HG03175 (cell line): ENCODE measurements at regions not wholly inside any gene's neighbourhood (a gene's known extent, or its start where the extent isn't known, plus 50 kb on each side); places are given as distances from the start of the nearest gene placed in this dataset.
"Not testable (repeated sequence)": the region's sequence is repeated elsewhere in the genome, so short reads cannot be mapped to it uniquely, and the experiment has no call there.

ENCODE experiments used
- ATAC-seq: cut with Tn5 transposase; IDR thresholded peaks from one replicate; pipeline ENCODE4 v1.9.1; 2021; ENCODE audit warnings: mild to moderate bottlenecking, moderate library complexity; ENCODE audit not compliant: unreplicated experiment

DNA sequence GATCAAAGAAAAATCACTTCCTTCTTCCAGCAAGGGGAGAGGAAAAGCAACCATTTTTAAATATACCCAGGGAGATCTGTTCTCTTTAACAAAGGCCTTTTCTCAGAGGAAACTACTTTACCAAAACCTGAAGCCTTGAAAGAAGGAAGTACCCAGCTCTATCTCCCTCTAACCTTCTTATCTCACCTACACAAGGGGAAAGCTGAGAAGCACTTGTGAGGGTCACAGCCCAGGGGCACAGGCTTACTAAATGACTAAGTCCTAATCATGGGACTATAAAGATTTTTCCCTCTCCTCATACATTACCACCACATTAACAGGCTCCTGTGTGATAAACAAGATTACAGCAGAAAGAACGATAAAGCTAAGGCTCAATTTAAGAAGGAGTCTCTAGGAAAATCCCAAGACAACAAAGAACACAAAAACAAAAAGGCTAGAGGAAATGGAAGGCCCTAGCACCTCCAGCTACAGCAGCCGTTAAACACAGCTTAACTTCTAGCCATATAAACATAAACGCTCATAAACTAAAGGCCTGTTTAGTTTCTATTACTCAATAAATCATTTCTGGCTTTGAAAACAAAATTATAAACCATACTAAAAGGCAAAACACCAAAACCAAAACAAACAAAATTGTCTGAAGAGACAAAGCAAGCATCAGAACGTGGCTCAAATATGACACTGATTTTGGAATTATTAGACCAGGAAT, 284.9 kb upstream of the ECI2 start:
- no peak for ATAC-seq

DNA sequence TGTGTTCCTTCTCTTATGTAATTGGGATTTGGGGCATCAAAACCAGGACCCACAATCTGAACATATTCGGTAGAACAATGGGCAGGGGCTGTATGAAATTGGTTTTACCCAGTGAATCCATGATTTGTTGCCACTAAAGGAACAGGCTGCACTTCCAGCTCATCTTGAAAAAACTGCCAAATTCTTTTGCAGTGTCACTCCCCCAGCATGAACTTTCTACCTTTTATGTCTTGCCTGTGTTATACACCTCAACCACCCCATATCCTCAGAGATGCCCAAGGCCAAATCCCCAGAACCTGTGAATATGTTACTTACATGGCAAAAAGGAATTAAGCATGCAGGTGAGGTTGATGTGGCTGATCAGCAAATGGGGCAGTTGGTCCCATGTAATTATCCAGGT, 280.2 kb upstream of the ECI2 start:
- ATAC-seq, result no peak

GRCh38 chr6:4414078-4414477, 278.7 kb upstream of the ECI2 start:
- not testable (repeated sequence) for ATAC-seq

- ATAC-seq, result no peak
These were observed 277.7 kb upstream of the ECI2 start for GRCh38 chr6:4413073-4413472.

- ATAC-seq, result no peak
These were observed 277.1 kb upstream of the ECI2 start for GRCh38 chr6:4412488-4412887.

DNA sequence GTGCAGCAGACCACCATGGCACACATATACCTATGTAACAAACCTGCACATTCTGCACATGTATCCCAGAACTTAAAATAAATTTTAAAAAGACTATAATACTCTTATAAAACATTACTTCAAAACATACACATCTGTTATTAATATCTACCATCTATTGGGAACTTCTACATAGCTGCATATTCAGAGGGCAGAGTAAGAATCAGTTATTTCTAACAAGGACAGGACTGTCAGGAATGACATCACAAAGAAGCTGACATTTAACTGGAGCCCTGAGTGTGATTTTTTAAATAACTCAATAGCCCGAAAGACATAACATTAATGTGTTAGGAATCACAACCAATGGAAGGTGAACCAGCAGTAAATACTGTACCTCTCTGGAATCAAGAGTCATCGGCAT, 276.7 kb upstream of the ECI2 start:
- no peak for ATAC-seq

GRCh38 chr6:4407710-4408109, 272.3 kb upstream of the ECI2 start:
- ATAC-seq, result peak; percentile 100

DNA sequence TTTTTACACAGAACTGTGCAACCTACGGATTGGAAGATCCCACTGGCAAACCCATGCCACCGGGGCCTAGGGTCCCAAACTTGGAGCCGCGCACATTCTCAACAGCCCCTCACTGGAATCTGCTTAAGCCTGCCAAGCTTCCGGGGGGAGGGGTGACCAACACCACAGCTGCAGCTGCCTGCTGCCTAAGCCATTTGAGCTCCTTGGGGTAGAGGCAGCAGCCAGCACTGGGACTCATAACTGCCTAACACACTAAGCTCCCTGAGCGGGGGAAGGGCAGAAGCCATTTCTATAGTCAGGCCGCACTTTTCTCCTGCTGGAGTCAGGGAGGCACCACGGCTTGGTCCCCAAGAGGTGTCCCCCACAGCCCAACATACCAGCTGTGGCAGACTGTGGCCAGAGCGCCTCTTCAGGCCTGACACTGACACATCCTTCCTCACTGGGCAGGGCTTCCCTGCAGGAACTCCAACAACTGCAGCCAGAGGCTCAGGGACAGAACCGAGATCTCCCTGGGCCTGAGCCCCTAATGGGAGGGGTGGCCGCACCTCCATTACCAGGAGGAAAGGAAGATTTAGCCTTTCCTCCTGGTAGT, 270.3 kb upstream of the ECI2 start:
- no peak for ATAC-seq

- ATAC-seq, result no peak
These were observed 269.0 kb upstream of the ECI2 start for GRCh38 chr6:4404415-4404814.

- no peak for ATAC-seq
These were observed 268.5 kb upstream of the ECI2 start for GRCh38 chr6:4403828-4404227.

- no peak for ATAC-seq
These were observed 267.8 kb upstream of the ECI2 start for GRCh38 chr6:4403023-4403752.

- no peak for ATAC-seq
These were observed 267.2 kb upstream of the ECI2 start for GRCh38 chr6:4402477-4402976.

DNA sequence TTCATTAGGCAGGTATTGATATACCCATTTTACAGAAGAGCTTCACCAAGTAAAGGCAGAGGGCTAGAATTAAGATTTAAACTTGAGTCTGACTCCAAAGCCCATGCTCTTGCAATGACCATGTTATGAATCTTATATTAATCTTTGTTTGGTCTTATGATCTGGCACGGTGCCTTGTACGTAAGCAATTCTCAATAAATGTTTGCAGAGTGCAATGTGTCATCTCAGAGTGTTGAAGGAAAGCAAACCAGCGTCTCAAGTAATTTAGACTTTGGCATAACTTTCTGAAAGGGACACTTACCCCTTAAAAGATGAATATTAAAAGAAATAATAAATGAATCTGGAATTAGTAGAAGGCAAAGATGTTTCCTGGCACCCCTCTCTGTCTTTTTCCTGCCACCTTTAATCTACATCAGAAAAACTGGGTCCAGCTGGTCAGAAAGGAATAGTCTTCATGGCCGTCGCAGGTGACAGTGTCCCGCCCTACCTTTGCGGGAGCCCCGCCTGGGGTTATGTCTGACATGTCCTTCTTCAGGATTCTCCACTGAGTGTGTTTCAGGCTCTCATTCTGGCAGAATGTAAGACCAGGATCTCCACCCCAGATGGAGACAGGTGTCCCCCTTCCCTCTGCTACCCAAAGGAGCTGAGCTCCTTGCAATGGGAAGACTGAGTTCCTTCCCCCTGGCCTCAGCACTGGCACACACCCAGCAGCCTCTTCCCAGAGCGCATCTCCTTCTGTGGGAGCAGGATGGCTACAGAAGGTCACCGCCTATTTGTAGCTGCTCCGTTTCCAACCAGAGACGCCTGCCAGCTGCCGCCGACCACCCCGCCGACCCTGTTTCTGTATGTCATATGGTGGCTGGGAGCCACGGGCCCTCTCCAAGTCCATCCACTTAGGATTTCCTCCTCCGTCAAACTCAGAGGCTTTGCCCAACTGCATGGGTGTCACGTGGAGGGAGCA, 266.3 kb upstream of the ECI2 start:
- no peak for ATAC-seq

- ATAC-seq, result no peak
These were observed 264.3 kb upstream of the ECI2 start for GRCh38 chr6:4399656-4400055.

- ATAC-seq, result no peak
These were observed 263.4 kb upstream of the ECI2 start for GRCh38 chr6:4398791-4399190.

DNA sequence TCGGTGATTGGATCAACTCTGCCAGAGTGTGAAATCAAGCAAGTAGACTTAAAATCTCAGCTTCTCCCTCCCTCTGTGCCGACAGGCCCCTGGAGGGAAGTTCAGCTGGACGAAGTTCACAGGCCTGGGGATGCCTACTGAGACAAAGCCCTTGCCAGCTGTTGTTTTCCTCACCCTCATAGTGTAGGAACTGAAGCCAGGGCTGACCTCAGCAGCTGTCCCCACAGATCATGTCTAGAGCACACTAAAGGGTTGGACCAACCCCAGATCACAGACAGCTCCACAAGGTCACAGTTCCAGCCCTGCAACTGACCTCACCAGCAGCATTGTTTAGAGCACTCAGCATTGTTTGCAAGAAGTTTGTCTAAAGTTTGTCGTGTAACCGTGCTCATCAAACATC, 261.9 kb upstream of the ECI2 start:
- ATAC-seq, result no peak

GRCh38 chr6:4396044-4396443, 260.7 kb upstream of the ECI2 start:
- ATAC-seq, result no peak

DNA sequence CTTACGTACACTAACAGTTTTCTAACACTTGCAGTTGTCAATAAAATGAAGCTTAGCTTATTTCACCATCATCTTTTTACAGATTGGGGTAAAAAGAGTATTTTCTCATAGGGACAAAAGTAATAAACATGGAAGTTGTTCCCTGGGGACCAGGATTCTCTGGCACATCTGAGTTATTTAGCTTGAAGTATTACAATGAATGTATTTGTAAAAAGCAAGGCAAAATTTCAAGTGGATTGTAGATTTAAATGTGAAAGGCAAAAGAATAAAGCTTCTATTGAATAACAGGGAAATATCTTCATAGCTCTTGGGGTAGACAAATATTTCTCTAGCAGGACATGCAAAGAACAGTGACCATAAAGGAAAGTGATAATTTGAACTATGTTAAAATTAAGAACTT, 260.0 kb upstream of the ECI2 start:
- ATAC-seq, result no peak

GRCh38 chr6:4394786-4395185, 259.4 kb upstream of the ECI2 start:
- ATAC-seq, result no peak

- ATAC-seq, result no peak
These were observed 253.3 kb upstream of the ECI2 start for GRCh38 chr6:4388675-4389074.

- no peak for ATAC-seq
These were observed 249.3 kb upstream of the ECI2 start for GRCh38 chr6:4384656-4385055.
